AG04449 (cell line): ENCODE measurements at regions not wholly inside any gene's neighbourhood (a gene's known extent, or its start where the extent isn't known, plus 50 kb on each side); places are given as distances from the start of the nearest gene placed in this dataset.

Experiments used
- CTCF ChIA-PET: fragments of 350-600 bp; formaldehyde crosslinking; extraction: SDS; loops from one replicate; lab custom pipeline; 2021; ENCODE audit warnings: antibody characterized with exemption; lab: Yijun Ruan, JAX
- POLR2A ChIA-PET: fragments of 400-600, 350-600 bp; formaldehyde crosslinking; extraction: SDS; loops from one replicate; lab custom pipeline; 2020; ENCODE audit warnings: antibody characterized with exemption, inconsistent platforms; lab: Yijun Ruan, JAX
- DNase-seq: peaks from one replicate; pipeline ENCODE4 v3.0.0-alpha.2; 2010; ENCODE audit warnings: low read depth, low spot score
- H3K4me3 ChIP-seq: 2 replicates; pipeline ENCODE4 v1.5.1; 2011; ENCODE audit warnings: low read depth, mild to moderate bottlenecking, control low read depth, low read length
- CTCF ChIP-seq: IDR thresholded peaks from one replicate; pipeline ENCODE4 v1.5.1; 2011; ENCODE audit warnings: mild to moderate bottlenecking, moderate library complexity, low read length, control low read depth, inconsistent platforms; ENCODE audit not compliant: insufficient read depth; ENCODE audit errors: missing control alignments

DNA sequence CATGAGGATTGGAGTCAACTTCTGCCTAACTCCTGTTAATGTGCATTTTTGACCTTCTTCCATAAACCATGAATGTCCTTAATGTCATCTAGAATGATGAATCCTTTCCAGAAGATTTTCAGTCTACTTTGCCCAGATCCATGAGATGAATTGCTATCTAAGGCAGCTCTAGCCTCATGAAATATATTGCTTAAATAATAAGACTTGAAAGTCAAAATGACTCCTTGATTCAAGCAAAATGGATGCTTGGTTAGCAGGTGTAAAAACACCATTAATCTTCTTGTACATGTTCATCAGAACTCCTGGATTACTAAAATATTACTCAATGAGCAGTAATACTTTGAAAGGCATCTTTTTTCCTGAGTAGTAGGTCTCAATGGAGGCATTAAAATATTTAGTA lies 238.5 kb upstream of the ZC3H12C start:
- DNase-seq, result no peak
- no peak for TF ChIP-seq CTCF
- ChIA-PET POLR2A (no interaction called here), CTCF (interaction anchor here (1.2 to 4.5 kb wide), 3 partner anchors 9 to 346 kb away, joined by 3 to 37 read pairs (median 6); no protein-coding TSS in a partner anchor)
- H3K4me3 ChIP-seq, result no peak overlapping the region

- TF ChIP-seq CTCF, result no peak
- ChIA-PET CTCF (interaction anchor here (1.3 to 4.5 kb wide), 3 partner anchors 13 to 87 kb away, joined by 4 to 37 read pairs (median 4); no protein-coding TSS in a partner anchor), POLR2A (no interaction called here)
- DNase-seq, result no peak
- no peak overlapping the region for H3K4me3 ChIP-seq
Observed at GRCh38 chr11:109856928-109857327, 236.3 kb upstream of the ZC3H12C start.

GRCh38 chr11:109857637-109858036 lies 235.6 kb upstream of the ZC3H12C start:
- DNase-seq, result no peak
- ChIA-PET CTCF (interaction anchor here (1.3 to 4.5 kb wide), 3 partner anchors 12 to 87 kb away, joined by 4 to 37 read pairs (median 4); no protein-coding TSS in a partner anchor), POLR2A (no interaction called here)
- no peak overlapping the region for H3K4me3 ChIP-seq
- no peak for TF ChIP-seq CTCF

- no peak for DNase-seq
- POLR2A ChIA-PET, result no interaction called here
- no peak overlapping the region for H3K4me3 ChIP-seq
- no peak for TF ChIP-seq CTCF
- CTCF ChIA-PET, result interaction anchor here (4.5 kb wide), 1 partner anchor 82 kb away, joined by 37 read pairs; no protein-coding TSS in a partner anchor
Observed at GRCh38 chr11:109858152-109858551, 235.0 kb upstream of the ZC3H12C start.

DNA sequence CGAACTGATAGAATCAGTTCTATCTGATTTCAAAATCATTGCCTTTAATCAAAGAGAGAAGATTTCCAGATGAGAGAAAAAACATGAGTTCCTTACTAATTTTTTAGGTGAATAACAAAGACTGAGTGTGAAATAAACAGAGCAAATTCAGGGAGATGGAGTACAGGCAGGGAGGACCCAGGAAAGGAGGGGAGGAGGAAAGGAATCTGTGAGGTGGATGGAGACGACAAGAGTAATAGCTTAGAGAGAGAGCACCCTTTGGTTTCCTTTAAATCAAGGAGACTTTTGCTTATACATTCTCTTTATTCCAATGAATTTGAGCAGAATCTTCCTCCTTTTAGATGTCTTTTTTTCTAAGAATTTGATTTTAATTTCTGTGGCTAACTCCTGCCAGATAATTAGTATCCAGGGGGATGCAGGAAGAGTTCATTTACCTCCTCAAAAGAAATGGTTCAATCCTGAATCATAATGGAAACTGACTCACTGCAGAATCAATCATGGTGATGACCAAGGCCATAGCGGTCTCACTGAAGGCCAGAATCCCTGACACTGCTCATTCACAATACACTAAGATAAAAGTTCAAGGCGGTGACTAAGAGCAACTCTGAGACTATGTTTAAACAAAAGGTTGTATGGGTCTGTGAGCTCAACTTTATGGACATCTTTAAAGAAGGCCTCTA lies 234.0 kb upstream of the ZC3H12C start:
- ChIA-PET CTCF (interaction anchor here (1.0 to 1.4 kb wide), 2 partner anchors 8 to 80 kb away, joined by 3 to 6 read pairs; no protein-coding TSS in a partner anchor), POLR2A (no interaction called here)
- no peak for TF ChIP-seq CTCF
- DNase-seq, result no peak
- H3K4me3 ChIP-seq, result no peak overlapping the region

GRCh38 chr11:109862835-109863234 lies 230.4 kb upstream of the ZC3H12C start:
- no peak for DNase-seq
- CTCF ChIA-PET, result interaction anchor here (1.3 kb wide), 1 partner anchor 10 kb away, joined by 5 read pairs; no protein-coding TSS in a partner anchor
- H3K4me3 ChIP-seq, result no peak overlapping the region
- TF ChIP-seq CTCF, result no peak
- POLR2A ChIA-PET, result no interaction called here
